ENCODE measurements at regions not wholly inside any gene's neighbourhood (a gene's known extent, or its start where the extent isn't known, plus 50 kb on each side); places are given as distances from the start of the nearest gene placed in this dataset.

GRCh38 chr11:38759394-38759793 lies 2161.4 kb upstream of the RAG2 start:
- H3K27me3 ChIP-seq (replicated peaks in 1 of 2; ENCODE audit: control insufficient read depth in 2 of 2, insufficient read depth in 2 of 2, low read length in 1 of 2), result no peaks in the 10 kb centered on the region
- no peaks in the 10 kb centered on the region for H3K9me3 ChIP-seq (replicated peaks; ENCODE audit: control insufficient read depth, insufficient read depth, low read length)
- no peak overlapping the region for H3K4me3 ChIP-seq
- ATAC-seq (no peak), FAIRE-seq (no peak), DNase-seq (ENCODE audit: low read depth, low spot score) (no peak)
- no peaks in the 10 kb centered on the region for H3K4me1 ChIP-seq (ENCODE audit: control insufficient read depth, insufficient read depth, low read length)
- ChIA-PET SMC1A (ENCODE audit: uncharacterized antibody, unreplicated experiment) (interaction anchor here (0.8 kb wide), 1 partner anchor 11 kb away, joined by 4 read pairs; no protein-coding TSS in a partner anchor), RAD21 (ENCODE audit: unreplicated experiment) (no interaction called here), POLR2A (no interaction called here), CTCF (interaction anchor here (0.9 kb wide), 1 partner anchor 32 kb away, joined by 3 read pairs; no protein-coding TSS in a partner anchor)
- in situ Hi-C loops (cut with MboI), result no loop called here
- intact Hi-C loops (cut with micrococcal nuclease; ENCODE audit: unreplicated experiment), result no loop called here
- BruUV-seq (replicated peaks), result no TSS peak
- H2AFZ ChIP-seq (ENCODE audit: control insufficient read depth, low read depth, low read length), result no peak overlapping the region
- TF ChIP-seq TAF1 (IDR thresholded peaks at IDR 0.05; ENCODE audit: borderline replicate concordance, low read depth, low read length), result no peak
- no peak for TF ChIP-seq POLR2A (IDR thresholded peaks at IDR 0.05; ENCODE audit: low read depth, low read length)
- no peak for TF ChIP-seq PML (IDR thresholded peaks at IDR 0.05; ENCODE audit: low read length)
- no peak for TF ChIP-seq ZBTB33 (IDR thresholded peaks at IDR 0.05)
- TF ChIP-seq, protein P1, sequence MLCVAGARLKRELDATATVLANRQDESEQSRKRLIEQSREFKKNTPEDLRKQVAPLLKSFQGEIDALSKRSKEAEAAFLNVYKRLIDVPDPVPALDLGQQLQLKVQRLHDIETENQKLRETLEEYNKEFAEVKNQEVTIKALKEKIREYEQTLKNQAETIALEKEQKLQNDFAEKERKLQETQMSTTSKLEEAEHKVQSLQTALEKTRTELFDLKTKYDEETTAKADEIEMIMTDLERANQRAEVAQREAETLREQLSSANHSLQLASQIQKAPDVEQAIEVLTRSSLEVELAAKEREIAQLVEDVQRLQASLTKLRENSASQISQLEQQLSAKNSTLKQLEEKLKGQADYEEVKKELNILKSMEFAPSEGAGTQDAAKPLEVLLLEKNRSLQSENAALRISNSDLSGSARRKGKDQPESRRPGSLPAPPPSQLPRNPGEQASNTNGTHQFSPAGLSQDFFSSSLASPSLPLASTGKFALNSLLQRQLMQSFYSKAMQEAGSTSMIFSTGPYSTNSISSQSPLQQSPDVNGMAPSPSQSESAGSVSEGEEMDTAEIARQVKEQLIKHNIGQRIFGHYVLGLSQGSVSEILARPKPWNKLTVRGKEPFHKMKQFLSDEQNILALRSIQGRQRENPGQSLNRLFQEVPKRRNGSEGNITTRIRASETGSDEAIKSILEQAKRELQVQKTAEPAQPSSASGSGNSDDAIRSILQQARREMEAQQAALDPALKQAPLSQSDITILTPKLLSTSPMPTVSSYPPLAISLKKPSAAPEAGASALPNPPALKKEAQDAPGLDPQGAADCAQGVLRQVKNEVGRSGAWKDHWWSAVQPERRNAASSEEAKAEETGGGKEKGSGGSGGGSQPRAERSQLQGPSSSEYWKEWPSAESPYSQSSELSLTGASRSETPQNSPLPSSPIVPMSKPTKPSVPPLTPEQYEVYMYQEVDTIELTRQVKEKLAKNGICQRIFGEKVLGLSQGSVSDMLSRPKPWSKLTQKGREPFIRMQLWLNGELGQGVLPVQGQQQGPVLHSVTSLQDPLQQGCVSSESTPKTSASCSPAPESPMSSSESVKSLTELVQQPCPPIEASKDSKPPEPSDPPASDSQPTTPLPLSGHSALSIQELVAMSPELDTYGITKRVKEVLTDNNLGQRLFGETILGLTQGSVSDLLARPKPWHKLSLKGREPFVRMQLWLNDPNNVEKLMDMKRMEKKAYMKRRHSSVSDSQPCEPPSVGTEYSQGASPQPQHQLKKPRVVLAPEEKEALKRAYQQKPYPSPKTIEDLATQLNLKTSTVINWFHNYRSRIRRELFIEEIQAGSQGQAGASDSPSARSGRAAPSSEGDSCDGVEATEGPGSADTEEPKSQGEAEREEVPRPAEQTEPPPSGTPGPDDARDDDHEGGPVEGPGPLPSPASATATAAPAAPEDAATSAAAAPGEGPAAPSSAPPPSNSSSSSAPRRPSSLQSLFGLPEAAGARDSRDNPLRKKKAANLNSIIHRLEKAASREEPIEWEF (IDR thresholded peaks at IDR 0.05; ENCODE audit: insufficient replicate concordance, low read depth, low read length), result no peak
- TF ChIP-seq SKIL (IDR thresholded peaks at IDR 0.05; ENCODE audit: low read depth, poor library complexity, severe bottlenecking), result no peak
- TF ChIP-seq, protein P2, sequence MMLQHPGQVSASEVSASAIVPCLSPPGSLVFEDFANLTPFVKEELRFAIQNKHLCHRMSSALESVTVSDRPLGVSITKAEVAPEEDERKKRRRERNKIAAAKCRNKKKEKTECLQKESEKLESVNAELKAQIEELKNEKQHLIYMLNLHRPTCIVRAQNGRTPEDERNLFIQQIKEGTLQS (IDR thresholded peaks at IDR 0.05; ENCODE audit: borderline replicate concordance, extremely low read depth, low read depth, low read length), result no peak
- TF ChIP-seq, protein P3, sequence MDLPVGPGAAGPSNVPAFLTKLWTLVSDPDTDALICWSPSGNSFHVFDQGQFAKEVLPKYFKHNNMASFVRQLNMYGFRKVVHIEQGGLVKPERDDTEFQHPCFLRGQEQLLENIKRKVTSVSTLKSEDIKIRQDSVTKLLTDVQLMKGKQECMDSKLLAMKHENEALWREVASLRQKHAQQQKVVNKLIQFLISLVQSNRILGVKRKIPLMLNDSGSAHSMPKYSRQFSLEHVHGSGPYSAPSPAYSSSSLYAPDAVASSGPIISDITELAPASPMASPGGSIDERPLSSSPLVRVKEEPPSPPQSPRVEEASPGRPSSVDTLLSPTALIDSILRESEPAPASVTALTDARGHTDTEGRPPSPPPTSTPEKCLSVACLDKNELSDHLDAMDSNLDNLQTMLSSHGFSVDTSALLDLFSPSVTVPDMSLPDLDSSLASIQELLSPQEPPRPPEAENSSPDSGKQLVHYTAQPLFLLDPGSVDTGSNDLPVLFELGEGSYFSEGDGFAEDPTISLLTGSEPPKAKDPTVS (IDR thresholded peaks at IDR 0.05; ENCODE audit: low read depth, low read length), result no peak
- TF ChIP-seq MAX (IDR thresholded peaks at IDR 0.05; ENCODE audit: low read depth, low read length), result no peak
- no peak for TF ChIP-seq MEF2B (IDR thresholded peaks at IDR 0.05; ENCODE audit: partially characterized antibody, poor library complexity, severe bottlenecking)
- TF ChIP-seq ZNF384 (IDR thresholded peaks at IDR 0.05; ENCODE audit: borderline replicate concordance, low read depth, low read length), result no peak
- no peak for TF ChIP-seq CHD4 (IDR thresholded peaks at IDR 0.05)
- H3K4me2 ChIP-seq (ENCODE audit: control insufficient read depth, insufficient read depth), result no peak overlapping the region
- H3K9ac ChIP-seq (ENCODE audit: control insufficient read depth, insufficient read depth, low read length), result no peak overlapping the region
- no peaks in the 10 kb centered on the region for H3K79me2 ChIP-seq (ENCODE audit: control insufficient read depth, insufficient read depth, low read length)
- no peak overlapping the region for H3K27ac ChIP-seq (ENCODE audit: control insufficient read depth, insufficient read depth)
- no peaks in the 10 kb centered on the region for H3K36me3 ChIP-seq (ENCODE audit: control insufficient read depth in 2 of 2, insufficient read depth in 2 of 2, low read length in 1 of 2)
- H4K20me1 ChIP-seq (ENCODE audit: control insufficient read depth, insufficient read depth), result no peaks in the 10 kb centered on the region

Data from GM12878 (cell line).